ENCODE measurements at regions not wholly inside any gene's neighbourhood (a gene's known extent, or its start where the extent isn't known, plus 50 kb on each side); places are given as distances from the start of the nearest gene placed in this dataset.

GRCh38 chr18:77571743-77572142, 322.1 kb downstream of the GALR1 start:
- TF ChIP-seq CTCF (IDR thresholded peaks at IDR 0.05) = no peak
- TF ChIP-seq POLR2A (IDR thresholded peaks at IDR 0.05) = no peak
- no peak for TF ChIP-seq POLR2AphosphoS5 (IDR thresholded peaks at IDR 0.05)

Measured in sigmoid colon (tissue), 4 donors.